GM19397 (cell line): ENCODE measurements at regions not wholly inside any gene's neighbourhood (a gene's known extent, or its start where the extent isn't known, plus 50 kb on each side); places are given as distances from the start of the nearest gene placed in this dataset.
"Not testable (repeated sequence)": the region's sequence is repeated elsewhere in the genome, so short reads cannot be mapped to it uniquely, and the experiment has no call there.

Experiments used
- ATAC-seq: cut with Tn5 transposase; IDR thresholded peaks from one replicate; pipeline ENCODE4 v1.9.1; 2021; ENCODE audit warnings: mild to moderate bottlenecking, moderate library complexity; ENCODE audit not compliant: unreplicated experiment

DNA sequence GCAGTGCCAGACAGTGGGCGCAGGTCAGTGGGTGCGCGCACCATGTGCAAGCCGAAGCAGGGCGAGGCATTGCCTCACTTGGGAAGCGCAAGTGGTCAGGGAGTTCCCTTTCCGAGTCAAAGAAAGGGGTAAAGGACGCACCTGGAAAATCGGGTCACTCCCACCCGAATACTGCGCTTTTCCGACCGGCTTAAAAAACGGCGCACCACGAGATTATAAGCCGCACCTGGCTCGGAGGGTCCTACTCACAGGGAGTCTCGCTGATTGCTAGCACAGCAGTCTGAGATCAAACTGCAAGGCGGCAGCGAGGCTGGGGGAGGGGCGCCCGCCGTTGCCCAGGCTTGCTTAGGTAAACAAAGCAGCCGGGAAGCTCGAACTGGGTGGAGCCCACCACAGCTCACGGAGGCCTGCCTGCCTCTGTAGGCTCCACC lies 77.9 kb downstream of the NR4A2 start:
- ATAC-seq: not testable (repeated sequence)

GRCh38 chr2:156253765-156254164 lies 78.8 kb downstream of the NR4A2 start:
- no peak for ATAC-seq

- ATAC-seq: no peak
Measured at GRCh38 chr2:156242874-156243273, 89.6 kb downstream of the NR4A2 start.

- ATAC-seq: no peak
Measured at GRCh38 chr2:156237558-156237957, 95.0 kb downstream of the NR4A2 start.

DNA sequence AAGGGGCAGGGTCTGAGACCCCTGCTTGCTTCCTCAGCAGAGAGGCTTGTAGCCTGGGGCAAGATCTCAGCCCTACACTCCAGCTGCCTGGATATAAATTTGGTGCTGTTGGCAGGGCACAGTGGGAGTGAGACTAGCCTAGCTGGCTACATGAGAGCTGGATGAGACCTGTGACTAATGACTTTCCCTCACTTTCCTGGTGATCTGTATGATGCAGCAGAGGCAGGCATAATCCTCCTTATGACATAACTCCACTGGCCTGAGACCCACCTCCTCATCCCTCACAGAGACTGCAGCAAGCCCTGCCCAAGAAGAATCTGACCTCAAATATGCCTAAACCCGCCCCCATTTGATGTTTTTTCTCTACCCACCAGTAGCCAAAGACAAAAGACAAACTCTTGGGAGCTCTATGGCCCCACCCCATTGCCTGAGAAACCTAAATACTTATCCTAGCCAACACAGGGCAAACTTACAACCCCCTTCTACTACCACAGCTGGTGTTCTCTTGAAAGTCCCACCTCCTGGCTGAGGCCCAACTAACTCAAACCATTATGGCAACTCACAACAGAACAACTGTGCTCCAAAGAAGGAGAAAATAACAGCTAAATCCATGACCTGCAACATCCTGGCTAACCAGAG lies 102.7 kb downstream of the NR4A2 start:
- no peak for ATAC-seq

- ATAC-seq: not testable (repeated sequence)
Measured at GRCh38 chr2:156223328-156223727, 109.2 kb downstream of the NR4A2 start.

GRCh38 chr2:156221703-156222102 lies 110.8 kb downstream of the NR4A2 start:
- ATAC-seq: no peak

- no peak for ATAC-seq
Measured at GRCh38 chr2:156219491-156220100, 112.9 kb downstream of the NR4A2 start.

- ATAC-seq: no peak
Measured at GRCh38 chr2:156215656-156216055, 116.9 kb downstream of the NR4A2 start.

DNA sequence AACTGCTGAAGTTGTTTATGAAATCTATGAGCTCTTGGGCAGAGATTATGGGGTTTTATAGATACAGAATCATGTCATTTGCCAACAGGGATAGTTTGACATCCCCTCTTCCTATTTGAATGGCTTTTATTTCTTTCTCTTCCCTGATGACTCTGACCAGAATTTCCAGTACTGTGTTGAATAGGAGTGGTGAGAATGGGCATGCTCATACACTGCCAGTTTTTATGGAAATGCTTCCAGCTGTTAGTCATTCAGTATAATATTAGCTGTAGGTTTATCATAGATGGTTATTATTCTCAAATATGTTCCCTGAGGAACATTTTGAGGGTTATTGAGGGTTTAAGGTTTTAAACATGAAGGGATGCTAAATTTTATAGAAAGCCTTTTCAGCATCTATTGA lies 121.2 kb downstream of the NR4A2 start:
- no peak for ATAC-seq

GRCh38 chr2:156206355-156206754 lies 126.2 kb downstream of the NR4A2 start:
- ATAC-seq: no peak

- ATAC-seq: no peak
Measured at GRCh38 chr2:156199588-156199987, 132.9 kb downstream of the NR4A2 start.

GRCh38 chr2:156196031-156196430 lies 136.5 kb downstream of the NR4A2 start:
- no peak for ATAC-seq

- no peak for ATAC-seq
Measured at GRCh38 chr2:156192468-156192867, 140.1 kb downstream of the NR4A2 start.

DNA sequence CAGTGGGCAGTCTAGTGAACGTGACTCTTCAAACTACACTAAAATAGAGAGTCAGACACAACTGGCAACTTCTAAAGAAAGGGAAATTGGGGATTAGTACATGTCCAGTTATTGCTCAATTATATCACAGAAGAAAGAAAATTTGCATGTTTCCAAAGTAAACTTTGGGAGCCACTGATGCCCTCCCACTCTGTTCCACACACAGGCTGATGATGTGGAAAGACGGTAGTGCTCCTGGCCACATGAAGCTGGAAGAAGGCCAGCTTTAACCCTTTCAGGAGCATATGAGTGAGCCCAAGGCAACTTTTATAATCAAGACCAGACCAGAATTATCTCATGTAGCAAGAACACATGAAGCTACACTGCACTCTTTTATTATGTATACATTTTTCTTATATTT lies 141.0 kb downstream of the NR4A2 start:
- no peak for ATAC-seq

DNA sequence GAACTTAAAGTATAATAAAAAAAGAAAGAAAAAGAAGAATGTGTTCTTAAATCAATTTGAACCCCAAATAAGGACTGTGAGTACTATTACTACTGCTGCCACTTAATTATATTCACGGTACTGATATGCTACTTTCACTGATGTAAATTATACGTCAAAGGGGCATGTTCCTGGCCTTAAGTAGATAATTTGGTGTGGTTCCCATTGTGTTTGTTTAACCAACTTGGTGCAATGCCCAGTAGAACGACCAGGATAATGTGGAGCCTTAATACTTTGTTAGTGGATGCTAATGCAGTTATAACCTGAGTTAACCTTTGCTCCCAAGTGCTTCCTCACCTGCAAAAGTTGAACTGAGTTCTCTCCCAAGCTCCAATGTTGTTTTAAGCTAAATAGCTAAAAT lies 142.0 kb downstream of the NR4A2 start:
- ATAC-seq: no peak

GRCh38 chr2:156189584-156189983 lies 142.9 kb downstream of the NR4A2 start:
- ATAC-seq: no peak

DNA sequence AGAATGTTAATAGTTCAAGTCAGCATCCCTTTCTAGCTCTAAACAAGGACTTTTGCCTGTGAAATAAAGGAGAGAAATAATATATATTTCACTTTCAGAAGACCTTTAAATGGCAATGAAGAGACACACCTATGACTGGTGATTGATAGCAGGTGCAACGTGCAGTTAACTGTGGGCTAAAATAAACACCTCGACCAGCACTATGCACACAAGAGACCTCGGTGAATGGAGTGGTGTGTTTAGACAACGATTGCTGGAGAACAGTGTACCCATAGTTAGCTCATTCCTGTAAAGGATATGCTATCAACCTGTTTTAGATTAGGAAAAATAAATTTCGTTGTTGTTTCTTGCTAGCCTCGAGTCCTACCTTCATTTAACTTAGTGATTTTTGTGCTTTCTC lies 143.4 kb downstream of the NR4A2 start:
- ATAC-seq: no peak

- ATAC-seq: no peak
Measured at GRCh38 chr2:156182132-156182531, 150.4 kb downstream of the NR4A2 start.

- no peak for ATAC-seq
Measured at GRCh38 chr2:156181208-156181607, 151.3 kb downstream of the NR4A2 start.

- no peak for ATAC-seq
Measured at GRCh38 chr2:156177654-156178053, 154.9 kb downstream of the NR4A2 start.

DNA sequence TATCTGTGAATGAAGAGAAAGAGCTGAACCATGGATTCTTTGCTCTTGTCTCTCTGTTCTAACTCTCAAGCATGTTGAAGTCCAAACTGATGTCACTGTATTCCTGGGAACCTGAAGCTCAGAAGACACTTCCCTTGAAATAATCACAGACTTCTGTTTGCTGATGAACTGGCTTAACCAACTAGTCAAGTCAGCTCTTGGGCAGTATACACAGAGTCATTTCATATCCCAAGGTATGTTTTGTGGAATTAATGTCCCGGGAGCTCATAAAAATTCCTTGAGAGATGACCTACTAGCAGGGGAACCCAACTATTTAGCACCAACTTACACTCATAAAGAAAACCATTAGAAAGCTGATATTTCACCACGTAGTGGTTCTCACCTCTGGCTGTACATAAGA lies 156.6 kb downstream of the NR4A2 start:
- ATAC-seq: no peak

GRCh38 chr2:156170929-156171328 lies 161.6 kb downstream of the NR4A2 start:
- no peak for ATAC-seq
